PFSK-1 (cell line): ENCODE measurements at regions not wholly inside any gene's neighbourhood (a gene's known extent, or its start where the extent isn't known, plus 50 kb on each side); places are given as distances from the start of the nearest gene placed in this dataset.

Experiments used
- POLR2AphosphoS5 ChIP-seq: IDR thresholded peaks from 2 replicates; pipeline ENCODE4 v1.6.1; 2012; ENCODE audit warnings: low read depth, mild to moderate bottlenecking, control low read depth, low read length, moderate library complexity
- SIN3A ChIP-seq: IDR thresholded peaks from 2 replicates; pipeline ENCODE4 v1.6.1; 2012; ENCODE audit warnings: mild to moderate bottlenecking, low read length, moderate library complexity, borderline replicate concordance; ENCODE audit not compliant: insufficient read depth
- TAF1 ChIP-seq: IDR thresholded peaks from 2 replicates; pipeline ENCODE4 v1.6.1; 2012; ENCODE audit warnings: low read length, control low read depth, borderline replicate concordance; ENCODE audit not compliant: insufficient read depth
- TF ChIP-seq, protein P1 (sequence below), 2 experiments: IDR thresholded peaks; 2 replicates each; pipeline versions ENCODE4 v1.6.1 to v1.8.0; 2011 to 2012; ENCODE audit warnings: low read depth in 2 of 2, low read length in 2 of 2, control low read depth in 1 of 2, inconsistent platforms in 1 of 2, mild to moderate bottlenecking in 1 of 2, moderate library complexity in 1 of 2; ENCODE audit not compliant: insufficient read depth in 1 of 2

- TF ChIP-seq POLR2AphosphoS5 = no peak; the same call in 1 of the 2 replicates
- no peak for TF ChIP-seq TAF1
- no peak for TF ChIP-seq SIN3A
- TF ChIP-seq, protein P1, sequence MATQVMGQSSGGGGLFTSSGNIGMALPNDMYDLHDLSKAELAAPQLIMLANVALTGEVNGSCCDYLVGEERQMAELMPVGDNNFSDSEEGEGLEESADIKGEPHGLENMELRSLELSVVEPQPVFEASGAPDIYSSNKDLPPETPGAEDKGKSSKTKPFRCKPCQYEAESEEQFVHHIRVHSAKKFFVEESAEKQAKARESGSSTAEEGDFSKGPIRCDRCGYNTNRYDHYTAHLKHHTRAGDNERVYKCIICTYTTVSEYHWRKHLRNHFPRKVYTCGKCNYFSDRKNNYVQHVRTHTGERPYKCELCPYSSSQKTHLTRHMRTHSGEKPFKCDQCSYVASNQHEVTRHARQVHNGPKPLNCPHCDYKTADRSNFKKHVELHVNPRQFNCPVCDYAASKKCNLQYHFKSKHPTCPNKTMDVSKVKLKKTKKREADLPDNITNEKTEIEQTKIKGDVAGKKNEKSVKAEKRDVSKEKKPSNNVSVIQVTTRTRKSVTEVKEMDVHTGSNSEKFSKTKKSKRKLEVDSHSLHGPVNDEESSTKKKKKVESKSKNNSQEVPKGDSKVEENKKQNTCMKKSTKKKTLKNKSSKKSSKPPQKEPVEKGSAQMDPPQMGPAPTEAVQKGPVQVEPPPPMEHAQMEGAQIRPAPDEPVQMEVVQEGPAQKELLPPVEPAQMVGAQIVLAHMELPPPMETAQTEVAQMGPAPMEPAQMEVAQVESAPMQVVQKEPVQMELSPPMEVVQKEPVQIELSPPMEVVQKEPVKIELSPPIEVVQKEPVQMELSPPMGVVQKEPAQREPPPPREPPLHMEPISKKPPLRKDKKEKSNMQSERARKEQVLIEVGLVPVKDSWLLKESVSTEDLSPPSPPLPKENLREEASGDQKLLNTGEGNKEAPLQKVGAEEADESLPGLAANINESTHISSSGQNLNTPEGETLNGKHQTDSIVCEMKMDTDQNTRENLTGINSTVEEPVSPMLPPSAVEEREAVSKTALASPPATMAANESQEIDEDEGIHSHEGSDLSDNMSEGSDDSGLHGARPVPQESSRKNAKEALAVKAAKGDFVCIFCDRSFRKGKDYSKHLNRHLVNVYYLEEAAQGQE (IDR thresholded peaks at IDR 0.05; ENCODE audit: insufficient read depth in 1 of 2, low read depth in 2 of 2, low read length in 2 of 2) = peak in 1 of 2 experiments; percentile 9; a peak in 1 of 4 replicates
These were observed 97.6 kb upstream of the ARSJ start for GRCh38 chr4:114076899-114077570.
